Stimulated activated CD4-positive, alpha-beta T cell treated with anti-CD3 and anti-CD28 coated beads, Interleukin-15, amount 100 ng/mL, for 48 hours (primary cell): ENCODE measurements at regions not wholly inside any gene's neighbourhood (a gene's known extent, or its start where the extent isn't known, plus 50 kb on each side); places are given as distances from the start of the nearest gene placed in this dataset.

Experiments
- DNase-seq, 2 donors: peaks; one replicate each; pipeline ENCODE4 v3.0.0-alpha.2; 2020; ENCODE audit warnings: low read depth in 2 of 2

- no peak for DNase-seq
These were observed 374.6 kb upstream of the LRATD1 start for GRCh38 chr2:14257801-14258507.

- no peak for DNase-seq
These were observed 370.7 kb upstream of the LRATD1 start for GRCh38 chr2:14261771-14262170.

GRCh38 chr2:14263053-14263452 lies 369.5 kb upstream of the LRATD1 start:
- DNase-seq: no peak

GRCh38 chr2:14270036-14270582 lies 362.4 kb upstream of the LRATD1 start:
- no peak for DNase-seq

- DNase-seq: no peak
These were observed 360.0 kb upstream of the LRATD1 start for GRCh38 chr2:14272396-14273075.

- DNase-seq: no peak
These were observed 358.9 kb upstream of the LRATD1 start for GRCh38 chr2:14273650-14274049.

- no peak for DNase-seq
These were observed 348.3 kb upstream of the LRATD1 start for GRCh38 chr2:14284244-14284643.

GRCh38 chr2:14285812-14286211 lies 346.7 kb upstream of the LRATD1 start:
- DNase-seq: no peak

GRCh38 chr2:14288016-14288415 lies 344.5 kb upstream of the LRATD1 start:
- DNase-seq: no peak

- DNase-seq: no peak
These were observed 339.6 kb upstream of the LRATD1 start for GRCh38 chr2:14292964-14293363.

GRCh38 chr2:14297340-14297739 lies 335.2 kb upstream of the LRATD1 start:
- DNase-seq: no peak

- no peak for DNase-seq
These were observed 334.6 kb upstream of the LRATD1 start for GRCh38 chr2:14297906-14298305.

GRCh38 chr2:14301331-14301730 lies 331.2 kb upstream of the LRATD1 start:
- no peak for DNase-seq

GRCh38 chr2:14303366-14304115 lies 329.0 kb upstream of the LRATD1 start:
- no peak for DNase-seq

GRCh38 chr2:14304326-14304725 lies 328.2 kb upstream of the LRATD1 start:
- no peak for DNase-seq

- no peak for DNase-seq
These were observed 326.2 kb upstream of the LRATD1 start for GRCh38 chr2:14306268-14306861.

GRCh38 chr2:14313341-14313740 lies 319.2 kb upstream of the LRATD1 start:
- no peak for DNase-seq

GRCh38 chr2:14316594-14316993 lies 315.9 kb upstream of the LRATD1 start:
- no peak for DNase-seq

- DNase-seq: no peak
These were observed 311.2 kb upstream of the LRATD1 start for GRCh38 chr2:14321357-14321756.

GRCh38 chr2:14322306-14322705 lies 310.2 kb upstream of the LRATD1 start:
- no peak for DNase-seq

GRCh38 chr2:14324308-14324707 lies 308.2 kb upstream of the LRATD1 start:
- DNase-seq: no peak

- DNase-seq: no peak
These were observed 301.6 kb upstream of the LRATD1 start for GRCh38 chr2:14330884-14331283.
